Gastrocnemius medialis (tissue), 4 donors: ENCODE measurements at regions not wholly inside any gene's neighbourhood (a gene's known extent, or its start where the extent isn't known, plus 50 kb on each side); places are given as distances from the start of the nearest gene placed in this dataset.

Experiments used
- ATAC-seq, 2 donors: fragments of 150-250 bp; one replicate each; pipeline ENCODE4 v1.9.1; 2016
- DNase-seq, 2 donors: peaks; one replicate each; pipeline ENCODE4 v3.0.0-alpha.2; 2019
- H3K27ac ChIP-seq, 4 donors: fragments of 200-600 bp; sonication (generic); 1 replicate in 1 of 4; 2 replicates in 3 of 4; pipeline ENCODE4 v1.5.1; 2016 to 2018; ENCODE audit warnings: mild to moderate bottlenecking in 2 of 4, moderate library complexity in 1 of 4
- H3K27me3 ChIP-seq, 3 donors: fragments of 200-600 bp; sonication (generic) in 2 of 3; 1 replicate in 1 of 3; 2 replicates in 2 of 3; pipeline versions ENCODE4 v1.5.1 to v1.6.0; 2016 to 2019; ENCODE audit warnings: mild to moderate bottlenecking in 1 of 3, moderate library complexity in 1 of 3
- H3K36me3 ChIP-seq, 2 donors: fragments of 200-600 bp; sonication (generic) in 1 of 2; one replicate each; pipeline ENCODE4 v1.5.1; 2017 to 2018
- H3K4me1 ChIP-seq, 2 donors: fragments of 200-600 bp; sonication (generic) in 1 of 2; one replicate each; pipeline ENCODE4 v1.5.1; 2016 to 2017; ENCODE audit warnings: mild to moderate bottlenecking in 2 of 2
- H3K4me3 ChIP-seq, 4 donors: fragments of 200-600 bp; sonication (generic) in 3 of 4; 1 replicate in 1 of 4; 2 replicates in 3 of 4; pipeline ENCODE4 v1.5.1; 2016 to 2019; ENCODE audit warnings: mild to moderate bottlenecking in 2 of 4
- H3K9me3 ChIP-seq, 3 donors: fragments of 200-600 bp; sonication (generic) in 2 of 3; 1 replicate in 1 of 3; 2 replicates in 2 of 3; pipeline ENCODE4 v1.5.1; 2016 to 2019
- POLR2A ChIP-seq, 2 donors: fragments of 450-650 bp; IDR thresholded peaks; one replicate each; pipeline ENCODE4 v1.6.1; 2017; ENCODE audit warnings: antibody characterized with exemption in 2 of 2, mild to moderate bottlenecking in 2 of 2, moderate library complexity in 2 of 2
- in situ Hi-C, 4 donors: fragments of 200-750 bp; cut with MboI; loops; one replicate each; pipeline versions ENCODE4 v1.15.0 to v1.8.0; 2017; ENCODE audit warnings: low sequenced_read_pairs in 4 of 4
- intact Hi-C: fragments of 100-400 bp; cut with DNase I; formaldehyde crosslinking; loops from one replicate; pipeline ENCODE4 v1.15.1; 2023; ENCODE audit warnings: low total_unique reads
- TF ChIP-seq, protein P1 (sequence below), 5 experiments: fragments of 450-650 bp in 3 of 5; fragments of 200-600 bp in 2 of 5; sonication (generic) in 2 of 5; IDR thresholded peaks in 4 of 5; conservative IDR thresholded peaks in 1 of 5; 1 replicate in 4 of 5; 2 replicates in 1 of 5; pipeline ENCODE4 v1.5.1; 2016 to 2019; ENCODE audit warnings: antibody characterized with exemption in 5 of 5, mild to moderate bottlenecking in 3 of 5, moderate library complexity in 3 of 5

GRCh38 chr5:28369418-28369817 is 1331.0 kb upstream of the CDH9 start:
- in situ Hi-C loops: no loop called here
- TF ChIP-seq, protein P1, sequence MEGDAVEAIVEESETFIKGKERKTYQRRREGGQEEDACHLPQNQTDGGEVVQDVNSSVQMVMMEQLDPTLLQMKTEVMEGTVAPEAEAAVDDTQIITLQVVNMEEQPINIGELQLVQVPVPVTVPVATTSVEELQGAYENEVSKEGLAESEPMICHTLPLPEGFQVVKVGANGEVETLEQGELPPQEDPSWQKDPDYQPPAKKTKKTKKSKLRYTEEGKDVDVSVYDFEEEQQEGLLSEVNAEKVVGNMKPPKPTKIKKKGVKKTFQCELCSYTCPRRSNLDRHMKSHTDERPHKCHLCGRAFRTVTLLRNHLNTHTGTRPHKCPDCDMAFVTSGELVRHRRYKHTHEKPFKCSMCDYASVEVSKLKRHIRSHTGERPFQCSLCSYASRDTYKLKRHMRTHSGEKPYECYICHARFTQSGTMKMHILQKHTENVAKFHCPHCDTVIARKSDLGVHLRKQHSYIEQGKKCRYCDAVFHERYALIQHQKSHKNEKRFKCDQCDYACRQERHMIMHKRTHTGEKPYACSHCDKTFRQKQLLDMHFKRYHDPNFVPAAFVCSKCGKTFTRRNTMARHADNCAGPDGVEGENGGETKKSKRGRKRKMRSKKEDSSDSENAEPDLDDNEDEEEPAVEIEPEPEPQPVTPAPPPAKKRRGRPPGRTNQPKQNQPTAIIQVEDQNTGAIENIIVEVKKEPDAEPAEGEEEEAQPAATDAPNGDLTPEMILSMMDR (IDR thresholded peaks at IDR 0.05 in 4 of 5, conservative IDR thresholded peaks at IDR 0.05 in 1 of 5): no peak
- no peak for TF ChIP-seq POLR2A (IDR thresholded peaks at IDR 0.05)
- ATAC-seq (no peak), DNase-seq (no peak)
- Histone ChIP-seq H3K4me3 (no peak overlapping the region), H3K36me3 (no peaks in the 10 kb centered on the region), H3K27ac (no peak overlapping the region), H3K4me1 (no peaks in the 10 kb centered on the region), H3K9me3 (no peaks in the 10 kb centered on the region), H3K27me3 (no peaks in the 10 kb centered on the region)
- intact Hi-C loops: no loop called here

DNA sequence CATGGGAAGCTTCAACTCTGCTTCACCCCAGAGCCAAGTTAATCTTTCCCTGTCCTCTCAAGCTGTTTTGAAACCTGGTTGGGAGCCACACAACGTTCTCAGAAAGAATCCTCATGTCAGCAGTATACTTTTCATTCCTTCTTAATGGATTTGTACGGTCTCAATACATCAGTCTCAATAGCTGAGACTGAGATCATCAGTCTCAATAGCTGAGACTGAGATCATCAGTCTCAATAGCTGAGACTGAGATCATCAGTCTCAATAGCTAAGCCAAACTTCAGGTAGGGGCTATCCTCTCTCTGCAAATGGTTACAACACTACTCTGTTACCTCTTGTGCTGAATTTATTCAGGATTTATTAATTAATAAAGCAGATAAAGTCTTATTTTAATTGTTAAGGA is 1317.4 kb upstream of the CDH9 start:
- in situ Hi-C loops (no loop called here), intact Hi-C loops (no loop called here)
- Histone ChIP-seq H3K27me3 (no peaks in the 10 kb centered on the region), H3K36me3 (no peaks in the 10 kb centered on the region), H3K4me1 (no peaks in the 10 kb centered on the region), H3K4me3 (no peak overlapping the region), H3K9me3 (no peaks in the 10 kb centered on the region), H3K27ac (no peak overlapping the region)
- no peak for TF ChIP-seq POLR2A (IDR thresholded peaks at IDR 0.05)
- TF ChIP-seq, protein P1 (IDR thresholded peaks at IDR 0.05 in 4 of 5, conservative IDR thresholded peaks at IDR 0.05 in 1 of 5): no peak
- DNase-seq (no peak), ATAC-seq (no peak)

GRCh38 chr5:28346696-28347095 is 1308.3 kb upstream of the CDH9 start:
- intact Hi-C loops (no loop called here), in situ Hi-C loops (no loop called here)
- TF ChIP-seq, protein P1 (IDR thresholded peaks at IDR 0.05 in 4 of 5, conservative IDR thresholded peaks at IDR 0.05 in 1 of 5): no peak
- no peaks in the 10 kb centered on the region for H3K4me1 ChIP-seq
- no peaks in the 10 kb centered on the region for H3K36me3 ChIP-seq
- H3K27ac ChIP-seq: no peak overlapping the region
- no peak overlapping the region for H3K4me3 ChIP-seq
- H3K9me3 ChIP-seq: no peaks in the 10 kb centered on the region
- ATAC-seq (no peak), DNase-seq (no peak)
- H3K27me3 ChIP-seq: no peaks in the 10 kb centered on the region

GRCh38 chr5:28344836-28345433 is 1306.5 kb upstream of the CDH9 start:
- DNase-seq: no peak
- TF ChIP-seq POLR2A (IDR thresholded peaks at IDR 0.05): no peak
- TF ChIP-seq, protein P1 (IDR thresholded peaks at IDR 0.05 in 4 of 5, conservative IDR thresholded peaks at IDR 0.05 in 1 of 5): no peak
- no peak for ATAC-seq
- intact Hi-C loops (no loop called here), in situ Hi-C loops (no loop called here)
- Histone ChIP-seq H3K9me3 (no peaks in the 10 kb centered on the region), H3K36me3 (no peaks in the 10 kb centered on the region), H3K27ac (no peak overlapping the region), H3K27me3 (no peaks in the 10 kb centered on the region), H3K4me3 (no peak overlapping the region), H3K4me1 (no peaks in the 10 kb centered on the region)

GRCh38 chr5:28329176-28329575 is 1290.8 kb upstream of the CDH9 start:
- TF ChIP-seq POLR2A (IDR thresholded peaks at IDR 0.05): no peak
- TF ChIP-seq, protein P1 (IDR thresholded peaks at IDR 0.05 in 4 of 5, conservative IDR thresholded peaks at IDR 0.05 in 1 of 5): no peak
- Histone ChIP-seq H3K4me1 (no peaks in the 10 kb centered on the region), H3K9me3 (no peaks in the 10 kb centered on the region), H3K27ac (no peak overlapping the region), H3K27me3 (no peaks in the 10 kb centered on the region), H3K4me3 (no peak overlapping the region), H3K36me3 (no peaks in the 10 kb centered on the region)
- intact Hi-C loops (no loop called here), in situ Hi-C loops (no loop called here)
- DNase-seq (no peak), ATAC-seq (no peak)
